ENCODE measurements at regions not wholly inside any gene's neighbourhood (a gene's known extent, or its start where the extent isn't known, plus 50 kb on each side); places are given as distances from the start of the nearest gene placed in this dataset.

- no peak overlapping the region for H3K4me2 ChIP-seq (ENCODE audit: low read depth, low read length)
- peaks cover 14% of the 10 kb centered on the region for H3K4me1 ChIP-seq (ENCODE audit: insufficient read depth, low read length)
- intact Hi-C loops (cut with micrococcal nuclease; ENCODE audit: unreplicated experiment) = no loop called here
- no TSS peak for BruUV-seq (replicated peaks)
- H3K36me3 ChIP-seq (replicated peaks in 1 of 2; ENCODE audit: control insufficient read depth in 1 of 2, insufficient read depth in 2 of 2, low read length in 2 of 2) = no peaks in the 10 kb centered on the region
- no peak overlapping the region for H2AFZ ChIP-seq (ENCODE audit: low read length)
- ATAC-seq (no peak), DNase-seq (ENCODE audit: low spot score) (no peak), FAIRE-seq (no peak)
- TF ChIP-seq MXD1 (CRISPR knock-in tag; IDR thresholded peaks at IDR 0.05) (no peak), NR0B2 (CRISPR knock-in tag; IDR thresholded peaks at IDR 0.05) (no peak), ZNF121 (CRISPR knock-in tag; IDR thresholded peaks at IDR 0.05) (no peak), SMAD9 (CRISPR knock-in tag; IDR thresholded peaks at IDR 0.05) (no peak), ZNF576 (CRISPR knock-in tag; IDR thresholded peaks at IDR 0.05) (no peak), PAX8 (CRISPR knock-in tag; IDR thresholded peaks at IDR 0.05; ENCODE audit: borderline replicate concordance) (no peak)
- WGBS (ENCODE audit: low lambda C conversion rate) = 36% methylated on average over 3 of the region's 3 CpGs
- no peak overlapping the region for H3K4me3 ChIP-seq (replicated peaks in 1 of 3; ENCODE audit: insufficient read depth in 1 of 3, low read depth in 2 of 3, low read length in 3 of 3)
- CTCF ChIA-PET (ENCODE audit: low intra/inter-chr PET ratio, low total read pairs) = no interaction called here
- POLR2A ChIA-PET = no interaction called here
- peaks cover 23% of the 10 kb centered on the region for H3K9me3 ChIP-seq (ENCODE audit: low read length)
- in situ Hi-C loops (cut with HindIII; ENCODE audit: extremely low pct_ligation_motif_present, low pct_unique_long_range_greater_than_20kb) = no loop called here
- H4K20me1 ChIP-seq (ENCODE audit: insufficient read depth, low read length) = no peaks in the 10 kb centered on the region
- H3K27me3 ChIP-seq (ENCODE audit: control insufficient read depth in 1 of 2, insufficient read depth in 2 of 2, low read length in 2 of 2) = no peaks in the 10 kb centered on the region; a peak in 1 of 5 replicates
- no peak overlapping the region for H3K9ac ChIP-seq (ENCODE audit: insufficient read depth, low read depth, low read length)
- no peak overlapping the region for H3K27ac ChIP-seq (ENCODE audit: extremely low read length, insufficient read depth, low read length)
- no peaks in the 10 kb centered on the region for H3K79me2 ChIP-seq (ENCODE audit: insufficient read depth, low read length)
These were observed 57.4 kb upstream of the KRR1 start for GRCh38 chr12:75568801-75569200.

GRCh38 chr12:75568393-75568792, 57.0 kb upstream of the KRR1 start:
- H3K79me2 ChIP-seq (ENCODE audit: insufficient read depth, low read length) = no peaks in the 10 kb centered on the region
- H2AFZ ChIP-seq (ENCODE audit: low read length) = no peak overlapping the region
- peaks cover 23% of the 10 kb centered on the region for H3K9me3 ChIP-seq (ENCODE audit: low read length)
- intact Hi-C loops (cut with micrococcal nuclease; ENCODE audit: unreplicated experiment) (no loop called here), in situ Hi-C loops (cut with HindIII; ENCODE audit: extremely low pct_ligation_motif_present, low pct_unique_long_range_greater_than_20kb) (no loop called here)
- ChIA-PET CTCF (ENCODE audit: low intra/inter-chr PET ratio, low total read pairs) (no interaction called here), POLR2A (interaction anchor here (0.9 kb wide), 1 partner anchor 10 kb away, joined by 4 read pairs; no protein-coding TSS in a partner anchor)
- H3K27me3 ChIP-seq (ENCODE audit: control insufficient read depth in 1 of 2, insufficient read depth in 2 of 2, low read length in 2 of 2) = no peaks in the 10 kb centered on the region; a peak in 1 of 5 replicates
- H3K27ac ChIP-seq (ENCODE audit: extremely low read length, insufficient read depth, low read length) = no peak overlapping the region
- no peaks in the 10 kb centered on the region for H4K20me1 ChIP-seq (ENCODE audit: insufficient read depth, low read length)
- no peak overlapping the region for H3K4me3 ChIP-seq (replicated peaks in 1 of 3; ENCODE audit: insufficient read depth in 1 of 3, low read depth in 2 of 3, low read length in 3 of 3)
- no peak overlapping the region for H3K9ac ChIP-seq (ENCODE audit: insufficient read depth, low read depth, low read length)
- WGBS (ENCODE audit: low lambda C conversion rate) = 23% methylated on average over 4 of the region's 4 CpGs
- BruUV-seq (replicated peaks) = no TSS peak
- no peak overlapping the region for H3K4me2 ChIP-seq (ENCODE audit: low read depth, low read length)
- H3K4me1 ChIP-seq (ENCODE audit: insufficient read depth, low read length) = peaks cover 14% of the 10 kb centered on the region
- no peaks in the 10 kb centered on the region for H3K36me3 ChIP-seq (replicated peaks in 1 of 2; ENCODE audit: control insufficient read depth in 1 of 2, insufficient read depth in 2 of 2, low read length in 2 of 2)
- FAIRE-seq (no peak), ATAC-seq (no peak), DNase-seq (ENCODE audit: low spot score) (no peak)
- TF ChIP-seq ZSCAN29 (CRISPR knock-in tag; conservative IDR thresholded peaks at IDR 0.05) (no peak), RERE (CRISPR knock-in tag; IDR thresholded peaks at IDR 0.05; ENCODE audit: low read depth) (no peak), NCOA5 (CRISPR knock-in tag; IDR thresholded peaks at IDR 0.05) (no peak), KAT2B (IDR thresholded peaks at IDR 0.05; ENCODE audit: borderline replicate concordance, low read depth, low read length) (no peak), NCOR1 (IDR thresholded peaks at IDR 0.05; ENCODE audit: borderline replicate concordance, low read length) (no peak)
